Endothelial cell of umbilical vein (primary cell): ENCODE measurements at regions not wholly inside any gene's neighbourhood (a gene's known extent, or its start where the extent isn't known, plus 50 kb on each side); places are given as distances from the start of the nearest gene placed in this dataset.

Experiments used
- BruUV-seq: library from RNA; stranded (reverse); fragments of 400-500 nt; replicated peaks from 2 replicates; lab custom pipeline; 2021; lab: Mats Ljungman, UMichigan
- CTCF ChIA-PET: fragments of 300-600, 350-600 bp; sonication (Branson Sonifier 250); formaldehyde crosslinking; loops from one replicate; lab custom pipeline; 2021; ENCODE audit warnings: antibody characterized with exemption, inconsistent platforms; lab: Charles Lee
- POLR2A ChIA-PET: fragments of 300-600, 350-600 bp; sonication (Branson Sonifier 250); formaldehyde crosslinking; loops from one replicate; lab custom pipeline; 2021; ENCODE audit warnings: antibody characterized with exemption, inconsistent platforms; lab: Charles Lee
- DNase-seq: peaks from one replicate; pipeline ENCODE4 v3.0.0-alpha.2; 2011; ENCODE audit warnings: low read depth, low spot score
- FAIRE-seq: peaks from 2 replicates; lab custom pipeline; 2011; peaks lifted over from hg19 to GRCh38; lab: Jason Lieb, UNC
- H2AFZ ChIP-seq: 2 replicates; pipeline ENCODE4 v1.6.0; 2012; ENCODE audit warnings: low read depth, low read length, control low read depth, inconsistent platforms
- H3K27ac ChIP-seq: 2 replicates; pipeline ENCODE4 v1.5.1; 2011; ENCODE audit warnings: low read depth, mild to moderate bottlenecking, control low read depth, low read length, moderate library complexity; ENCODE audit not compliant: insufficient read depth
- H3K27me3 ChIP-seq, 2 experiments: 2 replicates each; pipeline versions ENCODE4 v1.6.0 to v1.6.1; 2011; ENCODE audit warnings: low read length in 2 of 2, mixed read lengths in 1 of 2; ENCODE audit not compliant: control insufficient read depth in 2 of 2, insufficient read depth in 2 of 2
- H3K36me3 ChIP-seq, 2 experiments: 2 replicates in 1 of 2; 3 replicates in 1 of 2; pipeline ENCODE4 v1.5.1; 2011; ENCODE audit warnings: low read length in 2 of 2, mild to moderate bottlenecking in 1 of 2, moderate library complexity in 1 of 2; ENCODE audit not compliant: control insufficient read depth in 2 of 2, insufficient read depth in 2 of 2; ENCODE audit errors: extremely low read depth in 1 of 2
- H3K4me1 ChIP-seq: 3 replicates; pipeline ENCODE4 v1.5.1; 2011; ENCODE audit warnings: mild to moderate bottlenecking, low read length; ENCODE audit not compliant: control insufficient read depth, insufficient read depth; ENCODE audit errors: extremely low read depth
- H3K4me2 ChIP-seq: 2 replicates; pipeline ENCODE4 v1.6.1; 2011; ENCODE audit warnings: low read length, control low read depth, mixed read lengths; ENCODE audit not compliant: insufficient read depth
- H3K4me3 ChIP-seq, 3 experiments: fragments of 200-600 bp in 1 of 3; sonication (generic), shearing (Covaris generic) in 1 of 3; replicated peaks in 1 of 3; 2 replicates each; pipeline ENCODE4 v1.5.1; 2011 to 2016; ENCODE audit warnings: control low read depth in 3 of 3, low read length in 3 of 3, mild to moderate bottlenecking in 2 of 3, inconsistent platforms in 1 of 3, low read depth in 1 of 3, moderate library complexity in 1 of 3; ENCODE audit not compliant: insufficient read depth in 1 of 3
- H3K79me2 ChIP-seq: 2 replicates; pipeline ENCODE4 v1.6.0; 2012; ENCODE audit warnings: low read length, inconsistent platforms; ENCODE audit not compliant: control insufficient read depth, insufficient read depth
- H3K9ac ChIP-seq: replicated peaks from 2 replicates; pipeline ENCODE3; 2011; ENCODE audit warnings: low read length, control low read depth; ENCODE audit not compliant: insufficient read depth; ENCODE audit errors: extremely low read depth
- H3K9me1 ChIP-seq: replicated peaks from 3 replicates; pipeline ENCODE4 v1.6.0; 2011; ENCODE audit warnings: mild to moderate bottlenecking, low read length; ENCODE audit not compliant: control insufficient read depth, insufficient read depth; ENCODE audit errors: extremely low read depth
- H3K9me3 ChIP-seq: replicated peaks from 2 replicates; pipeline ENCODE4 v1.5.1; 2012; ENCODE audit warnings: low read length, inconsistent platforms; ENCODE audit not compliant: control insufficient read depth, insufficient read depth
- H4K20me1 ChIP-seq: replicated peaks from 2 replicates; pipeline ENCODE3; 2011; ENCODE audit warnings: mild to moderate bottlenecking, low read length; ENCODE audit not compliant: control insufficient read depth, insufficient read depth; ENCODE audit errors: extremely low read depth
- CTCF ChIP-seq, 2 donors: IDR thresholded peaks; 1 replicate in 1 of 2; 2 replicates in 1 of 2; pipeline ENCODE4 v1.5.1; 2011; ENCODE audit warnings: low read length in 2 of 2, mild to moderate bottlenecking in 2 of 2, moderate library complexity in 2 of 2, control low read depth in 1 of 2, inconsistent platforms in 1 of 2, low read depth in 1 of 2; ENCODE audit not compliant: insufficient read depth in 1 of 2; ENCODE audit errors: extremely low read depth in 1 of 2
- EZH2 ChIP-seq: IDR thresholded peaks from 2 replicates; pipeline ENCODE4 v1.6.1; 2012; ENCODE audit warnings: borderline replicate concordance, low read depth, mild to moderate bottlenecking, moderate library complexity, low read length, inconsistent platforms; ENCODE audit not compliant: severe bottlenecking
- FOS ChIP-seq: IDR thresholded peaks from 2 replicates; pipeline ENCODE4 v1.6.1; 2011; ENCODE audit warnings: mild to moderate bottlenecking, low read length, moderate library complexity, borderline replicate concordance; ENCODE audit not compliant: insufficient read depth
- GATA2 ChIP-seq: IDR thresholded peaks from 2 replicates; pipeline ENCODE4 v1.7.0; 2011; ENCODE audit warnings: low read depth, mild to moderate bottlenecking, moderate library complexity, mixed read lengths, low read length; ENCODE audit not compliant: insufficient read length, insufficient read depth
- JUN ChIP-seq: IDR thresholded peaks from 2 replicates; pipeline ENCODE4 v1.6.1; 2011; ENCODE audit warnings: borderline replicate concordance, low read depth; ENCODE audit not compliant: insufficient read length, insufficient read depth
- MAX ChIP-seq: IDR thresholded peaks from 2 replicates; pipeline ENCODE4 v1.6.1; 2011; ENCODE audit not compliant: insufficient read depth, insufficient read length
- MYC ChIP-seq: IDR thresholded peaks from one replicate; pipeline ENCODE4 v1.6.1; 2011; ENCODE audit warnings: mild to moderate bottlenecking, low read depth, low read length
- POLR2A ChIP-seq: IDR thresholded peaks from 2 replicates; pipeline ENCODE4 v1.6.1; 2012; ENCODE audit warnings: low read depth, mild to moderate bottlenecking, control low read depth, low read length
- POLR2AphosphoS5 ChIP-seq: IDR thresholded peaks from 2 replicates; pipeline ENCODE4 v1.6.1; 2012; ENCODE audit warnings: low read depth, mild to moderate bottlenecking, control low read depth, low read length, moderate library complexity; ENCODE audit not compliant: insufficient read depth
- dilution Hi-C: fragments of 300-500 bp; cut with MboI; formaldehyde crosslinking; loops from one replicate; pipeline ENCODE4 v1.15.0; 2019; ENCODE audit warnings: low sequenced_read_pairs; ENCODE audit not compliant: extremely low pct_ligation_motif_present
- intact Hi-C: fragments of 100-400 bp; cut with micrococcal nuclease; formaldehyde crosslinking; loops from one replicate; pipeline ENCODE4 v1.10.0; 2022

GRCh38 chr4:143082701-143083100, 102.0 kb upstream of the USP38 start:
- Histone ChIP-seq H3K9ac (no peak overlapping the region), H2AFZ (no peak overlapping the region), H3K9me1 (no peaks in the 10 kb centered on the region), H3K4me1 (no peaks in the 10 kb centered on the region), H4K20me1 (no peaks in the 10 kb centered on the region), H3K4me3 (no peak overlapping the region), H3K27me3 (no peaks in the 10 kb centered on the region), H3K4me2 (no peak overlapping the region), H3K9me3 (no peaks in the 10 kb centered on the region), H3K36me3 (no peaks in the 10 kb centered on the region), H3K27ac (no peak overlapping the region), H3K79me2 (no peaks in the 10 kb centered on the region)
- DNase-seq: no peak
- POLR2A ChIA-PET: no interaction called here
- no peak for FAIRE-seq
- intact Hi-C loops (no loop called here), dilution Hi-C loops (no loop called here)
- no peak for TF ChIP-seq MAX
- no peak for TF ChIP-seq EZH2
- TF ChIP-seq POLR2AphosphoS5: no peak
- no peak for TF ChIP-seq FOS
- BruUV-seq: no TSS peak
- CTCF ChIA-PET: no interaction called here

GRCh38 chr4:143083756-143084472, 100.8 kb upstream of the USP38 start:
- ChIA-PET CTCF (interaction anchor here (1.0 to 2.2 kb wide), 3 partner anchors 13 to 957 kb away, joined by 5 to 9 read pairs (median 5); no protein-coding TSS in a partner anchor), POLR2A (no interaction called here)
- BruUV-seq: no TSS peak
- TF ChIP-seq POLR2AphosphoS5 (no peak), CTCF (IDR thresholded peaks at IDR 0.05; ENCODE audit: extremely low read depth in 1 of 2, insufficient read depth in 1 of 2, low read depth in 1 of 2, low read length in 2 of 2) (no peak), MYC (no peak), POLR2A (no peak), JUN (no peak), EZH2 (no peak), MAX (no peak), FOS (no peak), GATA2 (no peak)
- Histone ChIP-seq H3K27ac (no peak overlapping the region), H3K9ac (no peak overlapping the region), H4K20me1 (no peaks in the 10 kb centered on the region), H3K27me3 (no peaks in the 10 kb centered on the region), H3K79me2 (no peaks in the 10 kb centered on the region), H3K4me1 (no peaks in the 10 kb centered on the region), H2AFZ (no peak overlapping the region), H3K4me3 (no peak overlapping the region), H3K9me3 (no peaks in the 10 kb centered on the region), H3K9me1 (no peaks in the 10 kb centered on the region), H3K4me2 (no peak overlapping the region), H3K36me3 (no peaks in the 10 kb centered on the region)
- intact Hi-C loops: no loop called here
- DNase-seq: no peak
- dilution Hi-C loops: no loop called here
- FAIRE-seq: no peak
